ENCODE measurements at regions not wholly inside any gene's neighbourhood (a gene's known extent, or its start where the extent isn't known, plus 50 kb on each side); places are given as distances from the start of the nearest gene placed in this dataset.

DNA sequence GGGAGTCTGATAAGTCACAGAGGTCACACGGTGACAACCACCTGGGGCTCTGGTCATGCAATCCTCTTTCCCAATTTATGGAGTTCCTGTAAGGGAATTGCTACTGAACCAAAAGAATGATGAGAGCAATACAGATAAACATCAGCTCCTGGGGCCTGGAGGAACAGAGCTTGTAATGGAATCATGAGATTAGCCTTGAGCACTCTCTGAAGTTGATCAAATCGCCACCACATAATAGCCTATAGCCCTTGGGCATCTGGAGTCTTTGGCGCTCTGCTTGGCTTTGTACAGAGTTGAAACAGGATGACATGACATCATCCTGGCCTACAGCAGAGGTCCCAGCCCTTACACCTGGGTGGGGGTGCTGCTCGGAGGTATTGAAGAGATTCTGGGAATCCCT is 154.3 kb upstream of the DTNBP1 start:
- Histone ChIP-seq H3K36me3 (ENCODE audit: control insufficient read depth in 2 of 2, insufficient read depth in 1 of 2, low read length in 2 of 2) (no peaks in the 10 kb centered on the region), H3K9me3 (ENCODE audit: control insufficient read depth, insufficient read depth, low read depth, low read length) (no peaks in the 10 kb centered on the region), H3K4me1 (ENCODE audit: control insufficient read depth, insufficient read depth, low read length) (no peaks in the 10 kb centered on the region), H3K27ac (ENCODE audit: extremely low read depth, low read depth, low read length) (no peak overlapping the region), H3K4me3 (ENCODE audit: low read depth, low read length) (no peak overlapping the region)
- POLR2A ChIA-PET = interaction anchor here (0.7 kb wide), 1 partner anchor 312 kb away, joined by 3 read pairs; the partner anchor contains the start of gene MYLIP
- CTCF ChIA-PET = no interaction called here
- TF ChIP-seq ZNF658 (tag by site-specific recombination; IDR thresholded peaks at IDR 0.05) = no peak
- no peak for TF ChIP-seq ZNF266 (tag by site-specific recombination; IDR thresholded peaks at IDR 0.05; ENCODE audit: low read depth)
- TF ChIP-seq MZF1 (tag by site-specific recombination; IDR thresholded peaks at IDR 0.05; ENCODE audit: borderline replicate concordance) = no peak
- TF ChIP-seq ZNF140 (tag by site-specific recombination; IDR thresholded peaks at IDR 0.05) = no peak
- no peak for TF ChIP-seq PRDM1 (tag by site-specific recombination; IDR thresholded peaks at IDR 0.05)
- no peak for TF ChIP-seq ZNF747 (tag by site-specific recombination; IDR thresholded peaks at IDR 0.05)
- no peak for TF ChIP-seq ZNF248 (tag by site-specific recombination; IDR thresholded peaks at IDR 0.05)
- no peak for TF ChIP-seq EGR2 (tag by site-specific recombination; IDR thresholded peaks at IDR 0.05; ENCODE audit: low read depth)
- TF ChIP-seq ZNF707 (tag by site-specific recombination; IDR thresholded peaks at IDR 0.05) = no peak
- no peak for TF ChIP-seq ZBTB17 (tag by site-specific recombination; IDR thresholded peaks at IDR 0.05)
- no peak for TF ChIP-seq ZNF677 (tag by site-specific recombination; IDR thresholded peaks at IDR 0.05)
- no peak for TF ChIP-seq ZNF366 (tag by site-specific recombination; conservative IDR thresholded peaks at IDR 0.05)
- TF ChIP-seq ZNF174 (tag by site-specific recombination; IDR thresholded peaks at IDR 0.05) = no peak
- TF ChIP-seq, protein P1, sequence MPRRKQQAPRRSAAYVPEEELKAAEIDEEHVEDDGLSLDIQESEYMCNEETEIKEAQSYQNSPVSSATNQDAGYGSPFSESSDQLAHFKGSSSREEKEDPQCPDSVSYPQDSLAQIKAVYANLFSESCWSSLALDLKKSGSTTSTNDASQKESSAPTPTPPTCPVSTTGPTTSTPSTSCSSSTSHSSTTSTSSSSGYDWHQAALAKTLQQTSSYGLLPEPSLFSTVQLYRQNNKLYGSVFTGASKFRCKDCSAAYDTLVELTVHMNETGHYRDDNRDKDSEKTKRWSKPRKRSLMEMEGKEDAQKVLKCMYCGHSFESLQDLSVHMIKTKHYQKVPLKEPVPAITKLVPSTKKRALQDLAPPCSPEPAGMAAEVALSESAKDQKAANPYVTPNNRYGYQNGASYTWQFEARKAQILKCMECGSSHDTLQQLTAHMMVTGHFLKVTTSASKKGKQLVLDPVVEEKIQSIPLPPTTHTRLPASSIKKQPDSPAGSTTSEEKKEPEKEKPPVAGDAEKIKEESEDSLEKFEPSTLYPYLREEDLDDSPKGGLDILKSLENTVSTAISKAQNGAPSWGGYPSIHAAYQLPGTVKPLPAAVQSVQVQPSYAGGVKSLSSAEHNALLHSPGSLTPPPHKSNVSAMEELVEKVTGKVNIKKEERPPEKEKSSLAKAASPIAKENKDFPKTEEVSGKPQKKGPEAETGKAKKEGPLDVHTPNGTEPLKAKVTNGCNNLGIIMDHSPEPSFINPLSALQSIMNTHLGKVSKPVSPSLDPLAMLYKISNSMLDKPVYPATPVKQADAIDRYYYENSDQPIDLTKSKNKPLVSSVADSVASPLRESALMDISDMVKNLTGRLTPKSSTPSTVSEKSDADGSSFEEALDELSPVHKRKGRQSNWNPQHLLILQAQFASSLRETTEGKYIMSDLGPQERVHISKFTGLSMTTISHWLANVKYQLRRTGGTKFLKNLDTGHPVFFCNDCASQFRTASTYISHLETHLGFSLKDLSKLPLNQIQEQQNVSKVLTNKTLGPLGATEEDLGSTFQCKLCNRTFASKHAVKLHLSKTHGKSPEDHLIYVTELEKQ (tag by site-specific recombination; IDR thresholded peaks at IDR 0.05; ENCODE audit: borderline replicate concordance) = no peak

DNA sequence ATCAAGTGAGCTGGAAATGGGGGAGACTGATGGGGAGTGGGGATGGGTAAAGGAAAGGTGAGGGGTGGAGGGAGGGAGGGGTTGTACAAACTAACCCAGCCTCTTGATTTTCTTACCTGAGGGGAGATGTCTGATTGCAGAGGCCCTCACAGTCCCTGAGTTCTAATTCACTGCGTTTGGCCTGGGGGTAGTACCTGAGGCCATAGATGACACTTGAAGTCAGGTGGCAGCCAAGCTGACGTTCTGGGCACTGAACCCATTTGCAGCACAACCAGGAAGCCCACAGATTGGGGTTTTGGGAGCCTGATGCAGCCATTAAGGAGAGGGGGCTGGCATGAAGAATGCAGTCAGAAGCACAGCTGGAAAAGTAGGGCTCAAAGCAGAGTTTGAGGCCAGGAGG is 153.8 kb upstream of the DTNBP1 start:
- no peaks in the 10 kb centered on the region for H3K4me1 ChIP-seq (ENCODE audit: control insufficient read depth, insufficient read depth, low read length)
- CTCF ChIA-PET = no interaction called here
- H3K36me3 ChIP-seq (ENCODE audit: control insufficient read depth in 2 of 2, insufficient read depth in 1 of 2, low read length in 2 of 2) = no peaks in the 10 kb centered on the region
- no peak overlapping the region for H3K4me3 ChIP-seq (ENCODE audit: low read depth, low read length)
- H3K27ac ChIP-seq (ENCODE audit: extremely low read depth, low read depth, low read length) = no peak overlapping the region
- H3K9me3 ChIP-seq (ENCODE audit: control insufficient read depth, insufficient read depth, low read depth, low read length) = no peaks in the 10 kb centered on the region
- POLR2A ChIA-PET = no interaction called here
- TF ChIP-seq, protein P2, sequence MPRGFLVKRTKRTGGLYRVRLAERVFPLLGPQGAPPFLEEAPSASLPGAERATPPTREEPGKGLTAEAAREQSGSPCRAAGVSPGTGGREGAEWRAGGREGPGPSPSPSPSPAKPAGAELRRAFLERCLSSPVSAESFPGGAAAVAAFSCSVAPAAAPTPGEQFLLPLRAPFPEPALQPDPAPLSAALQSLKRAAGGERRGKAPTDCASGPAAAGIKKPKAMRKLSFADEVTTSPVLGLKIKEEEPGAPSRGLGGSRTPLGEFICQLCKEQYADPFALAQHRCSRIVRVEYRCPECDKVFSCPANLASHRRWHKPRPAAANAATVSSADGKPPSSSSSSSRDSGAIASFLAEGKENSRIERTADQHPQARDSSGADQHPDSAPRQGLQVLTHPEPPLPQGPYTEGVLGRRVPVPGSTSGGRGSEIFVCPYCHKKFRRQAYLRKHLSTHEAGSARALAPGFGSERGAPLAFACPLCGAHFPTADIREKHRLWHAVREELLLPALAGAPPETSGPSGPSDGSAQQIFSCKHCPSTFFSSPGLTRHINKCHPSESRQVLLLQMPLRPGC (tag by site-specific recombination; IDR thresholded peaks at IDR 0.05) = no peak
- TF ChIP-seq SP3 (tag by site-specific recombination; IDR thresholded peaks at IDR 0.05) (no peak), ZNF354C (tag by site-specific recombination; IDR thresholded peaks at IDR 0.05; ENCODE audit: borderline replicate concordance, low read depth) (no peak), ZNF544 (tag by site-specific recombination; IDR thresholded peaks at IDR 0.05) (no peak), ZNF155 (tag by site-specific recombination; IDR thresholded peaks at IDR 0.05) (no peak), ZNF292 (tag by site-specific recombination; IDR thresholded peaks at IDR 0.05; ENCODE audit: borderline replicate concordance, low read depth) (no peak), ZNF701 (tag by site-specific recombination; IDR thresholded peaks at IDR 0.05) (no peak), ZNF548 (tag by site-specific recombination; IDR thresholded peaks at IDR 0.05) (no peak), ZNF114 (tag by site-specific recombination; IDR thresholded peaks at IDR 0.05) (no peak), ZNF24 (tag by site-specific recombination; IDR thresholded peaks at IDR 0.05) (no peak), ZBTB48 (tag by site-specific recombination; IDR thresholded peaks at IDR 0.05) (no peak)
- TF ChIP-seq, protein P3, sequence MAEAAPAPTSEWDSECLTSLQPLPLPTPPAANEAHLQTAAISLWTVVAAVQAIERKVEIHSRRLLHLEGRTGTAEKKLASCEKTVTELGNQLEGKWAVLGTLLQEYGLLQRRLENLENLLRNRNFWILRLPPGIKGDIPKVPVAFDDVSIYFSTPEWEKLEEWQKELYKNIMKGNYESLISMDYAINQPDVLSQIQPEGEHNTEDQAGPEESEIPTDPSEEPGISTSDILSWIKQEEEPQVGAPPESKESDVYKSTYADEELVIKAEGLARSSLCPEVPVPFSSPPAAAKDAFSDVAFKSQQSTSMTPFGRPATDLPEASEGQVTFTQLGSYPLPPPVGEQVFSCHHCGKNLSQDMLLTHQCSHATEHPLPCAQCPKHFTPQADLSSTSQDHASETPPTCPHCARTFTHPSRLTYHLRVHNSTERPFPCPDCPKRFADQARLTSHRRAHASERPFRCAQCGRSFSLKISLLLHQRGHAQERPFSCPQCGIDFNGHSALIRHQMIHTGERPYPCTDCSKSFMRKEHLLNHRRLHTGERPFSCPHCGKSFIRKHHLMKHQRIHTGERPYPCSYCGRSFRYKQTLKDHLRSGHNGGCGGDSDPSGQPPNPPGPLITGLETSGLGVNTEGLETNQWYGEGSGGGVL (tag by site-specific recombination; IDR thresholded peaks at IDR 0.05) = no peak
- TF ChIP-seq, protein P4, sequence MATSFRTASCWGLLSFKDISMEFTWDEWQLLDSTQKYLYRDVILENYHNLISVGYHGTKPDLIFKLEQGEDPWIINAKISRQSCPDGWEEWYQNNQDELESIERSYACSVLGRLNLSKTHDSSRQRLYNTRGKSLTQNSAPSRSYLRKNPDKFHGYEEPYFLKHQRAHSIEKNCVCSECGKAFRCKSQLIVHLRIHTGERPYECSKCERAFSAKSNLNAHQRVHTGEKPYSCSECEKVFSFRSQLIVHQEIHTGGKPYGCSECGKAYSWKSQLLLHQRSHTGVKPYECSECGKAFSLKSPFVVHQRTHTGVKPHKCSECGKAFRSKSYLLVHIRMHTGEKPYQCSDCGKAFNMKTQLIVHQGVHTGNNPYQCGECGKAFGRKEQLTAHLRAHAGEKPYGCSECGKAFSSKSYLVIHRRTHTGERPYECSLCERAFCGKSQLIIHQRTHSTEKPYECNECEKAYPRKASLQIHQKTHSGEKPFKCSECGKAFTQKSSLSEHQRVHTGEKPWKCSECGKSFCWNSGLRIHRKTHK (tag by site-specific recombination; IDR thresholded peaks at IDR 0.05) = no peak
- TF ChIP-seq, protein P5, sequence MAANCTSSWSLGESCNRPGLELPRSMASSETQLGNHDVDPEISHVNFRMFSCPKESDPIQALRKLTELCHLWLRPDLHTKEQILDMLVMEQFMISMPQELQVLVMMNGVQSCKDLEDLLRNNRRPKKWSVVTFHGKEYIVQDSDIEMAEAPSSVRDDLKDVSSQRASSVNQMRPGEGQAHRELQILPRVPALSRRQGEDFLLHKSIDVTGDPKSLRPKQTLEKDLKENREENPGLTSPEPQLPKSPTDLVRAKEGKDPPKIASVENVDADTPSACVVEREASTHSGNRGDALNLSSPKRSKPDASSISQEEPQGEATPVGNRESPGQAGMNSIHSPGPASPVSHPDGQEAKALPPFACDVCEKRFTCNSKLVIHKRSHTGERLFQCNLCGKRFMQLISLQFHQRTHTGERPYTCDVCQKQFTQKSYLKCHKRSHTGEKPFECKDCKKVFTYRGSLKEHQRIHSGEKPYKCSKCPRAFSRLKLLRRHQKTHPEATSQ (tag by site-specific recombination; IDR thresholded peaks at IDR 0.05) = no peak
